A549 (cell line): ENCODE measurements at regions not wholly inside any gene's neighbourhood (a gene's known extent, or its start where the extent isn't known, plus 50 kb on each side); places are given as distances from the start of the nearest gene placed in this dataset.

Experiments used
- CHD2 ChIP-seq: fragments of 150-350 bp; IDR thresholded peaks from 2 replicates; pipeline ENCODE4 v1.6.1; 2014; ENCODE audit warnings: low read length; ENCODE audit not compliant: partially characterized antibody
- EP300 ChIP-seq, 2 experiments: fragments of >200 bp; sonication (Bioruptor Twin); formaldehyde crosslinking; IDR thresholded peaks; 2 replicates in 1 of 2; 3 replicates in 1 of 2; pipeline ENCODE4 v1.6.1; 2016 to 2017
- MAX ChIP-seq: IDR thresholded peaks from 2 replicates; pipeline ENCODE4 v1.6.1; 2012
- RCOR1 ChIP-seq: fragments of 150-350 bp; IDR thresholded peaks from 2 replicates; pipeline ENCODE4 v1.6.1; 2014; ENCODE audit warnings: antibody characterized with exemption, low read length, low read depth
- REST ChIP-seq: fragments of 200-600 bp; sonication (generic); IDR thresholded peaks from 2 replicates; pipeline ENCODE4 v1.6.1; 2016; ENCODE audit warnings: antibody characterized with exemption, mild to moderate bottlenecking, moderate library complexity
- TF ChIP-seq, protein P1 (sequence below): fragments of >200 bp; sonication (Bioruptor Twin); formaldehyde crosslinking; IDR thresholded peaks from 3 replicates; pipeline ENCODE4 v1.5.1; 2016

DNA sequence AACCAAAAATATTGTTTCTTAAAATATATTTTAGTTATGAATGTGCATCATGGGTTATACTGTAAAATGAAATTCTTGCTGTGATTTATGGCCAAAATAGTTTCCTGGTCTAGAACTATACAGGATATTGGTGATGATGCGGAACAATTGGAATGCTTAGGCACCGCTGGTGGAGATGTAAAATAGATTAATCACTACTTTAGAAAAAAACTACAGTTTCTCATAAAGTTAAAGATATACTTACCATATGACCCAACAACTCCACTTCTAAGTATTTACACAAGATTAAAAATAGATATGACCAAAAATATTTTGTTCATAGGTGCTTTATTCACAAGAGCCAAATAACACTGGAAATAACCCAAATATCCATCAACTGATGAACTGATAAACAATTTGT lies 126.7 kb downstream of the TUSC7 start:
- TF ChIP-seq MAX (no peak), CHD2 (no peak), REST (no peak), EP300 (IDR thresholded peaks at IDR 0.05) (no peak), RCOR1 (no peak)
- TF ChIP-seq, protein P1, sequence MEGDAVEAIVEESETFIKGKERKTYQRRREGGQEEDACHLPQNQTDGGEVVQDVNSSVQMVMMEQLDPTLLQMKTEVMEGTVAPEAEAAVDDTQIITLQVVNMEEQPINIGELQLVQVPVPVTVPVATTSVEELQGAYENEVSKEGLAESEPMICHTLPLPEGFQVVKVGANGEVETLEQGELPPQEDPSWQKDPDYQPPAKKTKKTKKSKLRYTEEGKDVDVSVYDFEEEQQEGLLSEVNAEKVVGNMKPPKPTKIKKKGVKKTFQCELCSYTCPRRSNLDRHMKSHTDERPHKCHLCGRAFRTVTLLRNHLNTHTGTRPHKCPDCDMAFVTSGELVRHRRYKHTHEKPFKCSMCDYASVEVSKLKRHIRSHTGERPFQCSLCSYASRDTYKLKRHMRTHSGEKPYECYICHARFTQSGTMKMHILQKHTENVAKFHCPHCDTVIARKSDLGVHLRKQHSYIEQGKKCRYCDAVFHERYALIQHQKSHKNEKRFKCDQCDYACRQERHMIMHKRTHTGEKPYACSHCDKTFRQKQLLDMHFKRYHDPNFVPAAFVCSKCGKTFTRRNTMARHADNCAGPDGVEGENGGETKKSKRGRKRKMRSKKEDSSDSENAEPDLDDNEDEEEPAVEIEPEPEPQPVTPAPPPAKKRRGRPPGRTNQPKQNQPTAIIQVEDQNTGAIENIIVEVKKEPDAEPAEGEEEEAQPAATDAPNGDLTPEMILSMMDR, result no peak
